Dermis blood vessel endothelial cell (primary cell): ENCODE measurements at regions not wholly inside any gene's neighbourhood (a gene's known extent, or its start where the extent isn't known, plus 50 kb on each side); places are given as distances from the start of the nearest gene placed in this dataset.
"Not testable (repeated sequence)": the region's sequence is repeated elsewhere in the genome, so short reads cannot be mapped to it uniquely, and the experiment has no call there.

Source experiments
- DNase-seq: peaks from one replicate; pipeline ENCODE4 v3.0.0; 2010

- DNase-seq: no peak
Observed at GRCh38 chr1:81525085-81525484, 275.6 kb upstream of the ADGRL2 start.

- DNase-seq: no peak
Observed at GRCh38 chr1:81519987-81520386, 280.7 kb upstream of the ADGRL2 start.

GRCh38 chr1:81517987-81518386 is 282.7 kb upstream of the ADGRL2 start:
- no peak for DNase-seq

- no peak for DNase-seq
Observed at GRCh38 chr1:81513796-81514354, 286.9 kb upstream of the ADGRL2 start.

- no peak for DNase-seq
Observed at GRCh38 chr1:81512252-81513003, 288.3 kb upstream of the ADGRL2 start.

GRCh38 chr1:81511281-81511680 is 289.5 kb upstream of the ADGRL2 start:
- DNase-seq: no peak

GRCh38 chr1:81510701-81511100 is 290.0 kb upstream of the ADGRL2 start:
- no peak for DNase-seq

GRCh38 chr1:81509594-81509993 is 291.1 kb upstream of the ADGRL2 start:
- no peak for DNase-seq

- DNase-seq: no peak
Observed at GRCh38 chr1:81506699-81507098, 294.0 kb upstream of the ADGRL2 start.

GRCh38 chr1:81505831-81506230 is 294.9 kb upstream of the ADGRL2 start:
- DNase-seq: no peak

- DNase-seq: not testable (repeated sequence)
Observed at GRCh38 chr1:81504820-81505219, 295.9 kb upstream of the ADGRL2 start.

GRCh38 chr1:81502705-81503104 is 298.0 kb upstream of the ADGRL2 start:
- DNase-seq: not testable (repeated sequence)

- DNase-seq: not testable (repeated sequence)
Observed at GRCh38 chr1:81501485-81501884, 299.2 kb upstream of the ADGRL2 start.

GRCh38 chr1:81499487-81499886 is 301.2 kb upstream of the ADGRL2 start:
- no peak for DNase-seq

GRCh38 chr1:81498471-81499462 is 302.0 kb upstream of the ADGRL2 start:
- peak; percentile 4 for DNase-seq

GRCh38 chr1:81496349-81496748 is 304.4 kb upstream of the ADGRL2 start:
- no peak for DNase-seq

- DNase-seq: no peak
Observed at GRCh38 chr1:81493102-81493869, 307.4 kb upstream of the ADGRL2 start.

- DNase-seq: no peak
Observed at GRCh38 chr1:81492628-81493027, 308.1 kb upstream of the ADGRL2 start.

GRCh38 chr1:81490614-81491013 is 310.1 kb upstream of the ADGRL2 start:
- no peak for DNase-seq

- DNase-seq: no peak
Observed at GRCh38 chr1:81489372-81489934, 311.3 kb upstream of the ADGRL2 start.

GRCh38 chr1:81484284-81484683 is 316.4 kb upstream of the ADGRL2 start:
- no peak for DNase-seq

GRCh38 chr1:81478219-81478618 is 322.5 kb upstream of the ADGRL2 start:
- DNase-seq: no peak
